Adrenal gland (tissue), 9 donors: ENCODE measurements at regions not wholly inside any gene's neighbourhood (a gene's known extent, or its start where the extent isn't known, plus 50 kb on each side); places are given as distances from the start of the nearest gene placed in this dataset.

Source experiments
- DNase-seq, 7 donors: peaks; one replicate each; pipeline ENCODE4 v3.0.0-alpha.2; 2019 to 2020
- H3K27ac ChIP-seq, 5 donors: fragments of 200-600 bp; sonication (generic) in 4 of 5; 1 replicate in 3 of 5; 2 replicates in 2 of 5; pipeline versions ENCODE4 v1.5.1 to v1.8.0; 2016 to 2020; ENCODE audit warnings: mild to moderate bottlenecking in 1 of 5
- H3K27me3 ChIP-seq: fragments of 200-600 bp; 2 replicates; pipeline ENCODE4 v1.8.0; 2021
- H3K36me3 ChIP-seq, 2 donors: fragments of 200-600 bp; replicated peaks in 1 of 2; 1 replicate in 1 of 2; 2 replicates in 1 of 2; pipeline versions ENCODE4 v1.5.1 to v1.8.0; 2018 to 2022
- H3K4me1 ChIP-seq, 2 donors: fragments of 200-600 bp; replicated peaks in 1 of 2; 1 replicate in 1 of 2; 2 replicates in 1 of 2; pipeline versions ENCODE4 v1.5.1 to v1.8.0; 2018 to 2021
- H3K4me3 ChIP-seq, 4 donors: fragments of 200-600 bp; sonication (generic) in 3 of 4; one replicate each; pipeline ENCODE4 v1.5.1; 2016 to 2018
- H3K9me3 ChIP-seq, 3 donors: fragments of 200-600 bp; sonication (generic) in 1 of 3; replicated peaks in 1 of 3; 1 replicate in 2 of 3; 2 replicates in 1 of 3; pipeline versions ENCODE4 v1.5.1 to v1.8.0; 2016 to 2021
- POLR2A ChIP-seq, 2 donors: fragments of 450-650 bp; IDR thresholded peaks; one replicate each; pipeline ENCODE4 v1.6.1; 2017; ENCODE audit warnings: antibody characterized with exemption in 2 of 2, mild to moderate bottlenecking in 2 of 2, moderate library complexity in 1 of 2
- WGBS, 4 donors: extraction: QIAGEN DNeasy Blood & Tissue Kit in 2 of 4; methylation state at CpG; one replicate each; pipeline versions ENCODE4 v1.1.5 to v1.1.7; 2013 to 2017; 5-methylcytosine and 5-hydroxymethylcytosine counted together
- intact Hi-C, 2 donors: fragments of 100-400 bp; cut with DNase I; formaldehyde crosslinking; loops; one replicate each; pipeline versions ENCODE4 v1.14.1 to v1.15.0; 2022 to 2023
- TF ChIP-seq, protein P1 (sequence below), 6 experiments: fragments of 450-650 bp in 4 of 6; fragments of 200-600 bp in 2 of 6; sonication (generic) in 1 of 6; IDR thresholded peaks; 1 replicate in 5 of 6; 2 replicates in 1 of 6; pipeline versions ENCODE4 v1.5.1 to v1.8.0; 2016 to 2021; ENCODE audit warnings: antibody characterized with exemption in 6 of 6, mild to moderate bottlenecking in 2 of 6, moderate library complexity in 1 of 6
- donor health status: healthy with polysubstance abuse.
- donor health status: Bipolar disorder and iron deficiency.
- donor health status: DM: yes; HTN: yes; CAD: no.
- donor health status: DM: no; HTN: no; CAD: no.
- donor health status: DM: no; HTN: no; CAD: no.

DNA sequence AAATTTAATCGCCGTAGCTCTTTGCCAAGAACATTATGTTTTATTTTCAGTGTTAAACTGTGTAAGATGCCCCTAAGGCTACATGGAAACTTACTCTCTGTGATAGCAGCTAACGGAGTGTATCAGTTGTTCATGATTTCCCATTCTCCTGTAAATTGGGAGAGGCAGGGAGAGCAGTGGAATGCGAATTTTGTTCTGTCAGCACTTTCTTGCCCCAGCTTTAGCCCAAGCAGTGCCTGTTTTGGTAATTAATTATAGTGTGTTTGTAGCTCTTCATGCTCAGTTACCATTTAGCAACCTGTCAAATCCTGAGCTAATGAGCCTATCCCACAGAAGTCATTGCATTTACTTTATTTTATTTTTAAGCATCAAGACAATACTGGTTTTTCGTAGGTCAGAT is 475.1 kb upstream of the RBFOX1 start:
- DNase-seq, result no peak

DNA sequence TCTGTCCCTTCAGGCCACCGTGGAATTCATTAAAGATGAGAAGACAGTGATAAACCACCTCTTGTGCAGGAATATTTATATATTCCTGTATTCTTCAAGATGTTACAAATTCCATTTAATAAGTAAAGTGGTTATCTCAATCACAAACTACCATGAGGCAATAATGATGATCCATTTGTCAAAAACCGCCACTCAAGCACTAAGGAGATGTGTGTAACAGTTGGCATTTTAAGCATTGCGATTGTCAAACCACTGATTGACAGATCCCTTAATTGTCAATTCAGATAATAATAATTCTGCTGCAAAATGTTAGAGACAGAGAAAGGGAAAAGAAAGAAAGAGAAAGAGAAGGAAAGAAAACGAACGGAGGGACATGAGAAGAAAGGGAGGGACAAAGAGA is 476.1 kb upstream of the RBFOX1 start:
- no peaks in the 10 kb centered on the region for H3K9me3 ChIP-seq
- H3K36me3 ChIP-seq, result no peaks in the 10 kb centered on the region
- intact Hi-C loops, result no loop called here
- no peak overlapping the region for H3K27ac ChIP-seq
- no peak for DNase-seq
- TF ChIP-seq, protein P1, sequence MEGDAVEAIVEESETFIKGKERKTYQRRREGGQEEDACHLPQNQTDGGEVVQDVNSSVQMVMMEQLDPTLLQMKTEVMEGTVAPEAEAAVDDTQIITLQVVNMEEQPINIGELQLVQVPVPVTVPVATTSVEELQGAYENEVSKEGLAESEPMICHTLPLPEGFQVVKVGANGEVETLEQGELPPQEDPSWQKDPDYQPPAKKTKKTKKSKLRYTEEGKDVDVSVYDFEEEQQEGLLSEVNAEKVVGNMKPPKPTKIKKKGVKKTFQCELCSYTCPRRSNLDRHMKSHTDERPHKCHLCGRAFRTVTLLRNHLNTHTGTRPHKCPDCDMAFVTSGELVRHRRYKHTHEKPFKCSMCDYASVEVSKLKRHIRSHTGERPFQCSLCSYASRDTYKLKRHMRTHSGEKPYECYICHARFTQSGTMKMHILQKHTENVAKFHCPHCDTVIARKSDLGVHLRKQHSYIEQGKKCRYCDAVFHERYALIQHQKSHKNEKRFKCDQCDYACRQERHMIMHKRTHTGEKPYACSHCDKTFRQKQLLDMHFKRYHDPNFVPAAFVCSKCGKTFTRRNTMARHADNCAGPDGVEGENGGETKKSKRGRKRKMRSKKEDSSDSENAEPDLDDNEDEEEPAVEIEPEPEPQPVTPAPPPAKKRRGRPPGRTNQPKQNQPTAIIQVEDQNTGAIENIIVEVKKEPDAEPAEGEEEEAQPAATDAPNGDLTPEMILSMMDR (IDR thresholded peaks at IDR 0.05), result no peak
- TF ChIP-seq POLR2A (IDR thresholded peaks at IDR 0.05), result no peak
- no peaks in the 10 kb centered on the region for H3K27me3 ChIP-seq
- 64 to 75% (median 68%) methylated on average over 5 of the region's 5 CpGs for WGBS, 4 donors
- no peaks in the 10 kb centered on the region for H3K4me1 ChIP-seq
- no peak overlapping the region for H3K4me3 ChIP-seq

More for the DNA sequence above, 475.1 kb upstream of the RBFOX1 start:
- no peak overlapping the region for H3K4me3 ChIP-seq
- H3K9me3 ChIP-seq, result no peaks in the 10 kb centered on the region
- H3K36me3 ChIP-seq, result no peaks in the 10 kb centered on the region
- TF ChIP-seq POLR2A (IDR thresholded peaks at IDR 0.05), result no peak
- TF ChIP-seq, protein P1 (IDR thresholded peaks at IDR 0.05), result no peak
- H3K27me3 ChIP-seq, result no peaks in the 10 kb centered on the region
- H3K4me1 ChIP-seq, result no peaks in the 10 kb centered on the region
- no peak overlapping the region for H3K27ac ChIP-seq
- WGBS, 4 donors, result 36 to 50% (median 47%) methylated on average over 5 of the region's 5 CpGs
- intact Hi-C loops, result no loop called here

DNA sequence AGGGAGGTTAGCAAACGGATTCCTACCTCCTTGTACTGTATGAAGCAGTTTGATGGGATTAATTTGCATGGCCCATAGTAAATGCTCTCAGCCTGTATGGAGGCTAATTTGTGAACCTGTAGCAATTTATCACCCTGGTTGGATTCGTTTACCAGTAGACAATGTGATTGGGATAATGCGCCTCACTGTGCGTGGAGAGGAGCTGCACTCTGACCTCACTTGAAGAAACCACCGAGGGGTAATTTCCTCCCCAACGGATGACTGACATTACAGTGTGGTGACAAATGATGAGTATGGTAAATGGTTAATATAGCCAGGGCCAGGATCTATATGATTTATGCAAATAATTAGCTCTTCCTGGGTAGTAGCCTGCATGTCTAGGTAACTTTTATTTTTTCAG is 479.1 kb upstream of the RBFOX1 start:
- Histone ChIP-seq H3K4me3 (no peak overlapping the region), H3K9me3 (no peaks in the 10 kb centered on the region), H3K27me3 (no peaks in the 10 kb centered on the region), H3K27ac (no peak overlapping the region), H3K36me3 (no peaks in the 10 kb centered on the region), H3K4me1 (no peaks in the 10 kb centered on the region)
- DNase-seq, result no peak
- intact Hi-C loops, result no loop called here
- 52 to 56% (median 55%) methylated on average over 2 to 6 of the region's 6 CpGs for WGBS, 4 donors
- no peak for TF ChIP-seq POLR2A (IDR thresholded peaks at IDR 0.05)
- TF ChIP-seq, protein P1 (IDR thresholded peaks at IDR 0.05), result no peak

DNA sequence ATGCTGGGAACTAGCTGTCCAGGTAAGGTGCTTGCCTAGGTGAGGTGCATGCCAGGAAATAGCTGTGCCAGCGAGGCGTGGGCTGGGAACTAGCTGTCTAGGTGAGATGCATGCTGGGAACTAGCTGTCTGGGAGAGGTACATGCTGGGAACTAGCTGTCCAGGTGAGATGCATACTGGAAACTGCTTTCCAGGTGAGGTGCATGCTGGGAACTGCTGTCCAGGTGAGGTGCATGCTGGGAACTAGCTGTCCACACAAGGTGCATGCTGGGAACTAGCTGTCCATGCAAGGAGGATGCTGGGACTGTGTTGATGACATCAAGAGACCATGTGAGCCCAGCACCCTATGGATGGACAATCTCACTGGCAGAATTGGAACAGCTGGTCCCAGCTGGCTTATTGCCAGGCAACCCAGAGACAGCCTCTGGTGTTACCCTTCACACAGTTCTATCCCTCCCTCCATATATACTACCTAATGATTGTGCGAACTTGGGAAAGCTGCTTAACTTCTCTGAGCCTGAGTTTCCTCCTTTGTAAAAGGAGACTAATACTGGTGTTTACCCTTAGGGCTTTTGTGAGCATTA is 479.9 kb upstream of the RBFOX1 start:
- H3K4me3 ChIP-seq, result no peak overlapping the region
- no peak overlapping the region for H3K27ac ChIP-seq
- no peaks in the 10 kb centered on the region for H3K9me3 ChIP-seq
- no peaks in the 10 kb centered on the region for H3K4me1 ChIP-seq
- intact Hi-C loops, result no loop called here
- H3K36me3 ChIP-seq, result no peaks in the 10 kb centered on the region
- H3K27me3 ChIP-seq, result no peaks in the 10 kb centered on the region
- TF ChIP-seq, protein P1 (IDR thresholded peaks at IDR 0.05), result no peak
- no peak for TF ChIP-seq POLR2A (IDR thresholded peaks at IDR 0.05)
- DNase-seq, result no peak
- WGBS, 4 donors, result 63 to 81% (median 74%) methylated on average over 3 of the region's 3 CpGs
